Hematopoietic multipotent progenitor cell treated with erythropoietin and hydrocortisone succinate and interleukin-3 and kit ligand, for 17 days (in vitro differentiated cells): ENCODE measurements at regions not wholly inside any gene's neighbourhood (a gene's known extent, or its start where the extent isn't known, plus 50 kb on each side); places are given as distances from the start of the nearest gene placed in this dataset.

Experiments
- DNase-seq: peaks from one replicate; pipeline ENCODE4 v3.0.0-alpha.2; 2015; ENCODE audit warnings: low spot score

GRCh38 chr9:89747596-89747995 lies 142.8 kb downstream of the GADD45G start:
- no peak for DNase-seq

GRCh38 chr9:89748021-89748670 lies 143.3 kb downstream of the GADD45G start:
- no peak for DNase-seq

GRCh38 chr9:89748831-89749499 lies 144.2 kb downstream of the GADD45G start:
- DNase-seq = no peak

- no peak for DNase-seq
These were observed 144.8 kb downstream of the GADD45G start for GRCh38 chr9:89749500-89750116.

- no peak for DNase-seq
These were observed 145.4 kb downstream of the GADD45G start for GRCh38 chr9:89750117-89750791.

- DNase-seq = no peak
These were observed 146.4 kb downstream of the GADD45G start for GRCh38 chr9:89751079-89751825.

- no peak for DNase-seq
These were observed 147.3 kb downstream of the GADD45G start for GRCh38 chr9:89752154-89752553.

- no peak for DNase-seq
These were observed 148.8 kb downstream of the GADD45G start for GRCh38 chr9:89753472-89754055.

- no peak for DNase-seq
These were observed 149.4 kb downstream of the GADD45G start for GRCh38 chr9:89754193-89754592.

GRCh38 chr9:89755821-89756220 lies 151.0 kb downstream of the GADD45G start:
- DNase-seq = no peak

- DNase-seq = no peak
These were observed 152.2 kb downstream of the GADD45G start for GRCh38 chr9:89756891-89757537.

- DNase-seq = no peak
These were observed 153.1 kb downstream of the GADD45G start for GRCh38 chr9:89757776-89758528.

GRCh38 chr9:89759572-89759971 lies 154.8 kb downstream of the GADD45G start:
- no peak for DNase-seq

GRCh38 chr9:89760123-89760522 lies 155.3 kb downstream of the GADD45G start:
- DNase-seq = no peak

- DNase-seq = no peak
These were observed 159.4 kb downstream of the GADD45G start for GRCh38 chr9:89764217-89764616.

GRCh38 chr9:89765211-89765946 lies 160.6 kb downstream of the GADD45G start:
- DNase-seq = no peak

- DNase-seq = no peak
These were observed 162.2 kb downstream of the GADD45G start for GRCh38 chr9:89766991-89767390.

- no peak for DNase-seq
These were observed 163.2 kb downstream of the GADD45G start for GRCh38 chr9:89768051-89768450.

- DNase-seq = no peak
These were observed 163.8 kb downstream of the GADD45G start for GRCh38 chr9:89768650-89769071.
